Activated naive CD4-positive, alpha-beta T cell treated with anti-CD3 and anti-CD28 coated beads, Interleukin-2, amount 10 ng/mL, durations not matched to agents 7 days and 5 days (primary cell): ENCODE measurements at regions not wholly inside any gene's neighbourhood (a gene's known extent, or its start where the extent isn't known, plus 50 kb on each side); places are given as distances from the start of the nearest gene placed in this dataset.
"Not testable (repeated sequence)": the region's sequence is repeated elsewhere in the genome, so short reads cannot be mapped to it uniquely, and the experiment has no call there.

Experiments
- CTCF ChIA-PET: fragments of 350-600 bp; sonication (Branson Sonifier 250); formaldehyde crosslinking; loops from one replicate; lab custom pipeline; 2021; ENCODE audit warnings: antibody characterized with exemption; lab: Charles Lee
- DNase-seq: peaks from one replicate; pipeline ENCODE4 v3.0.0-alpha.2; 2020
- H3K27ac Mint-ChIP-seq: one replicate; pipeline ENCODE4 v1.8.0; 2021; ENCODE audit warnings: mild to moderate bottlenecking, moderate library complexity, mixed read lengths
- H3K27me3 Mint-ChIP-seq: one replicate; pipeline ENCODE4 v1.8.0; 2021; ENCODE audit warnings: mild to moderate bottlenecking, mixed read lengths
- H3K36me3 Mint-ChIP-seq: one replicate; pipeline ENCODE4 v1.8.0; 2021; ENCODE audit warnings: mixed read lengths
- H3K4me1 Mint-ChIP-seq: one replicate; pipeline ENCODE4 v1.8.0; 2021; ENCODE audit warnings: mixed read lengths
- H3K4me3 Mint-ChIP-seq: one replicate; pipeline ENCODE4 v1.8.0; 2021; ENCODE audit warnings: mild to moderate bottlenecking, moderate library complexity, mixed read lengths
- H3K9me3 Mint-ChIP-seq: one replicate; pipeline ENCODE4 v1.8.0; 2021; ENCODE audit warnings: mixed read lengths

GRCh38 chr5:135776457-135776856 lies 58.0 kb upstream of the SLC25A48 start:
- Mint-ChIP-seq H3K27me3 (no peaks in the 10 kb centered on the region), H3K4me1 (no peaks in the 10 kb centered on the region)

GRCh38 chr5:135761746-135762145 lies 72.7 kb upstream of the SLC25A48 start:
- CTCF ChIA-PET, result no interaction called here
- no peak overlapping the region for H3K4me3 Mint-ChIP-seq

More at GRCh38 chr5:135776457-135776856, 58.0 kb upstream of the SLC25A48 start:
- no peaks in the 10 kb centered on the region for H3K36me3 Mint-ChIP-seq
- CTCF ChIA-PET, result no interaction called here
- no peak overlapping the region for H3K4me3 Mint-ChIP-seq
- no peak for DNase-seq
- no peak overlapping the region for H3K27ac Mint-ChIP-seq
- no peaks in the 10 kb centered on the region for H3K9me3 Mint-ChIP-seq

GRCh38 chr5:135759149-135759784 lies 75.2 kb upstream of the SLC25A48 start:
- Mint-ChIP-seq H3K36me3 (no peaks in the 10 kb centered on the region), H3K27me3 (no peaks in the 10 kb centered on the region), H3K4me3 (no peak overlapping the region), H3K9me3 (no peaks in the 10 kb centered on the region), H3K4me1 (no peaks in the 10 kb centered on the region), H3K27ac (no peak overlapping the region)
- DNase-seq, result no peak
- CTCF ChIA-PET, result no interaction called here

More at GRCh38 chr5:135761746-135762145, 72.7 kb upstream of the SLC25A48 start:
- Mint-ChIP-seq H3K9me3 (no peaks in the 10 kb centered on the region), H3K4me1 (no peaks in the 10 kb centered on the region), H3K27ac (no peak overlapping the region), H3K36me3 (no peaks in the 10 kb centered on the region), H3K27me3 (no peaks in the 10 kb centered on the region)
- DNase-seq, result no peak

- H3K27me3 Mint-ChIP-seq, result no peaks in the 10 kb centered on the region
- H3K4me1 Mint-ChIP-seq, result no peaks in the 10 kb centered on the region
- H3K36me3 Mint-ChIP-seq, result no peaks in the 10 kb centered on the region
- no peak overlapping the region for H3K4me3 Mint-ChIP-seq
- H3K9me3 Mint-ChIP-seq, result no peaks in the 10 kb centered on the region
- DNase-seq, result no peak
- no peak overlapping the region for H3K27ac Mint-ChIP-seq
- CTCF ChIA-PET, result no interaction called here
These were observed 80.5 kb upstream of the SLC25A48 start for GRCh38 chr5:135753990-135754389.

- H3K27ac Mint-ChIP-seq, result no peak overlapping the region
- CTCF ChIA-PET, result interaction anchor here (1.5 kb wide), 1 partner anchor 181 kb away, joined by 3 read pairs; no protein-coding TSS in a partner anchor
- H3K4me3 Mint-ChIP-seq, result no peak overlapping the region
- no peak for DNase-seq
- H3K9me3 Mint-ChIP-seq, result peaks cover 4% of the 10 kb centered on the region
- H3K36me3 Mint-ChIP-seq, result no peaks in the 10 kb centered on the region
- H3K4me1 Mint-ChIP-seq, result no peaks in the 10 kb centered on the region
- no peaks in the 10 kb centered on the region for H3K27me3 Mint-ChIP-seq
These were observed 84.0 kb upstream of the SLC25A48 start for GRCh38 chr5:135750506-135750905.

GRCh38 chr5:135747824-135748223 lies 86.6 kb upstream of the SLC25A48 start:
- no peak overlapping the region for H3K4me3 Mint-ChIP-seq
- H3K4me1 Mint-ChIP-seq, result no peaks in the 10 kb centered on the region
- no peak overlapping the region for H3K27ac Mint-ChIP-seq
- no peak for DNase-seq
- CTCF ChIA-PET, result no interaction called here
- H3K9me3 Mint-ChIP-seq, result peaks cover 4% of the 10 kb centered on the region
- no peaks in the 10 kb centered on the region for H3K36me3 Mint-ChIP-seq
- no peaks in the 10 kb centered on the region for H3K27me3 Mint-ChIP-seq

GRCh38 chr5:135745897-135746500 lies 88.5 kb upstream of the SLC25A48 start:
- Mint-ChIP-seq H3K36me3 (no peaks in the 10 kb centered on the region), H3K9me3 (peaks cover 4% of the 10 kb centered on the region), H3K27me3 (no peaks in the 10 kb centered on the region), H3K4me3 (no peak overlapping the region), H3K4me1 (no peaks in the 10 kb centered on the region), H3K27ac (no peak overlapping the region)
- CTCF ChIA-PET, result no interaction called here
- DNase-seq, result no peak

- no peak overlapping the region for H3K27ac Mint-ChIP-seq
- H3K27me3 Mint-ChIP-seq, result no peaks in the 10 kb centered on the region
- H3K36me3 Mint-ChIP-seq, result no peaks in the 10 kb centered on the region
- CTCF ChIA-PET, result no interaction called here
- H3K4me1 Mint-ChIP-seq, result no peaks in the 10 kb centered on the region
- H3K4me3 Mint-ChIP-seq, result no peak overlapping the region
- no peak for DNase-seq
- peaks cover 4% of the 10 kb centered on the region for H3K9me3 Mint-ChIP-seq
These were observed 90.6 kb upstream of the SLC25A48 start for GRCh38 chr5:135743705-135744411.

GRCh38 chr5:135743181-135743580 lies 91.3 kb upstream of the SLC25A48 start:
- no peaks in the 10 kb centered on the region for H3K4me1 Mint-ChIP-seq
- H3K36me3 Mint-ChIP-seq, result no peaks in the 10 kb centered on the region
- peaks cover 4% of the 10 kb centered on the region for H3K9me3 Mint-ChIP-seq
- H3K27me3 Mint-ChIP-seq, result no peaks in the 10 kb centered on the region
- H3K27ac Mint-ChIP-seq, result no peak overlapping the region
- no peak overlapping the region for H3K4me3 Mint-ChIP-seq
- no peak for DNase-seq
- CTCF ChIA-PET, result no interaction called here

- CTCF ChIA-PET, DNase-seq, H3K36me3 Mint-ChIP-seq, H3K9me3 Mint-ChIP-seq, H3K4me3 Mint-ChIP-seq, H3K4me1 Mint-ChIP-seq, H3K27me3 Mint-ChIP-seq, H3K27ac Mint-ChIP-seq: not testable (repeated sequence)
These were observed 92.2 kb upstream of the SLC25A48 start for GRCh38 chr5:135742240-135742639.

- Mint-ChIP-seq H3K36me3 (no peaks in the 10 kb centered on the region), H3K27ac (no peak overlapping the region), H3K4me1 (no peaks in the 10 kb centered on the region), H3K27me3 (no peaks in the 10 kb centered on the region), H3K4me3 (no peak overlapping the region), H3K9me3 (peaks cover 2% of the 10 kb centered on the region)
- CTCF ChIA-PET, result interaction anchor here (1.6 kb wide), 1 partner anchor 90 kb away, joined by 4 read pairs; no protein-coding TSS in a partner anchor
- no peak for DNase-seq
These were observed 93.4 kb upstream of the SLC25A48 start for GRCh38 chr5:135741040-135741439.

- no peak overlapping the region for H3K4me3 Mint-ChIP-seq
- no peak for DNase-seq
- H3K9me3 Mint-ChIP-seq, result no peaks in the 10 kb centered on the region
- H3K4me1 Mint-ChIP-seq, result no peaks in the 10 kb centered on the region
- H3K27me3 Mint-ChIP-seq, result no peaks in the 10 kb centered on the region
- H3K27ac Mint-ChIP-seq, result no peak overlapping the region
- no peaks in the 10 kb centered on the region for H3K36me3 Mint-ChIP-seq
- CTCF ChIA-PET, result interaction anchor here (1.6 kb wide), 1 partner anchor 90 kb away, joined by 4 read pairs; no protein-coding TSS in a partner anchor
These were observed 94.0 kb upstream of the SLC25A48 start for GRCh38 chr5:135740475-135740874.

GRCh38 chr5:135739383-135739981 lies 95.0 kb upstream of the SLC25A48 start:
- Mint-ChIP-seq H3K27me3 (no peaks in the 10 kb centered on the region), H3K4me3 (no peak overlapping the region), H3K36me3 (no peaks in the 10 kb centered on the region), H3K27ac (no peak overlapping the region), H3K4me1 (no peaks in the 10 kb centered on the region), H3K9me3 (no peaks in the 10 kb centered on the region)
- DNase-seq, result no peak
- CTCF ChIA-PET, result no interaction called here

GRCh38 chr5:135738564-135738875 lies 95.9 kb upstream of the SLC25A48 start:
- CTCF ChIA-PET, result no interaction called here
- Mint-ChIP-seq H3K27ac (no peak overlapping the region), H3K36me3 (no peaks in the 10 kb centered on the region), H3K4me1 (no peaks in the 10 kb centered on the region), H3K9me3 (no peaks in the 10 kb centered on the region), H3K4me3 (no peak overlapping the region), H3K27me3 (no peaks in the 10 kb centered on the region)
- no peak for DNase-seq
